ENCODE measurements at regions not wholly inside any gene's neighbourhood (a gene's known extent, or its start where the extent isn't known, plus 50 kb on each side); places are given as distances from the start of the nearest gene placed in this dataset.

DNA sequence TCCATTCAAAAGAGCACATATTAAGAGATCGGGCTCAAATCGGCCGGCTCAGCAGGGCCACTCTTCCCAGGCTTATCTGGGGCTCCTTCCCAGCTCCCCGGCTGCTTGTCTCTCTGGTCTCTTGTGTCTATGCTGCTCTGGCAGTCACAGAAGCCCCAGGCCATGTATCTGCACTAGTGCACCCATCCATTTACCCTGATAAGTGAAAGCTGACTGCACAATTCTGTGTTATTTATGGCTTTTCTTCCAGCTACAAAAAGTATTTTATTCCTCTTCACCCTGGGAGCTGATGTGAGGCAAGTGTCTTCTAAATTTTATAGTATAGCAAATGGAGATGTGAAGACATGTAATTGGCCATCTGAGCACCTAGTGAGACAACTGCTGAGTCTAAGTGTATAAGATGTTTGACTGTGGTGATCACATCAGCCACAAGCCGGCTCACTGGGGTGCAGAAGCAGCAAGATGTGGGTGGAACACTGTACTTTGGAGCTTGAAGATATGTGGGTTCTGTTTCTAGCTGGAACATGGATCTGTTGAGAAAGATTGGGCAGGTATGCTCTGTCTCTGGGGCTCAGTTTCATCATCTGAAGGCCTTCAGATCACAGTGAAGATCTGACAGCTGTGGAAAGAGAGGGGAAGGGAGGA is 78.1 kb upstream of the MPHOSPH6 start:
- H4K91ac ChIP-seq (ENCODE audit: insufficient read depth, low read depth, low read length) = no peak overlapping the region
- no peak overlapping the region for H2BK120ac ChIP-seq (ENCODE audit: low read depth, low read length)
- H2BK20ac ChIP-seq (ENCODE audit: low read depth, low read length) = no peak overlapping the region
- ATAC-seq (ENCODE audit: low read depth) = no peak
- H3K36me3 ChIP-seq (ENCODE audit: control insufficient read depth, insufficient read depth, low read length) = no peaks in the 10 kb centered on the region
- TF ChIP-seq MAFK (IDR thresholded peaks at IDR 0.05; ENCODE audit: low read depth, low read length) (no peak), SMC3 (IDR thresholded peaks at IDR 0.05; ENCODE audit: low read depth, low read length) (no peak), CEBPB (IDR thresholded peaks at IDR 0.05; ENCODE audit: low read depth, low read length) (no peak), MAZ (IDR thresholded peaks at IDR 0.05; ENCODE audit: borderline replicate concordance, low read depth, low read length) (no peak), RAD21 (IDR thresholded peaks at IDR 0.05; ENCODE audit: low read length) (no peak), RFX5 (IDR thresholded peaks at IDR 0.05; ENCODE audit: low read depth, low read length) (no peak)
- TF ChIP-seq, protein P1, sequence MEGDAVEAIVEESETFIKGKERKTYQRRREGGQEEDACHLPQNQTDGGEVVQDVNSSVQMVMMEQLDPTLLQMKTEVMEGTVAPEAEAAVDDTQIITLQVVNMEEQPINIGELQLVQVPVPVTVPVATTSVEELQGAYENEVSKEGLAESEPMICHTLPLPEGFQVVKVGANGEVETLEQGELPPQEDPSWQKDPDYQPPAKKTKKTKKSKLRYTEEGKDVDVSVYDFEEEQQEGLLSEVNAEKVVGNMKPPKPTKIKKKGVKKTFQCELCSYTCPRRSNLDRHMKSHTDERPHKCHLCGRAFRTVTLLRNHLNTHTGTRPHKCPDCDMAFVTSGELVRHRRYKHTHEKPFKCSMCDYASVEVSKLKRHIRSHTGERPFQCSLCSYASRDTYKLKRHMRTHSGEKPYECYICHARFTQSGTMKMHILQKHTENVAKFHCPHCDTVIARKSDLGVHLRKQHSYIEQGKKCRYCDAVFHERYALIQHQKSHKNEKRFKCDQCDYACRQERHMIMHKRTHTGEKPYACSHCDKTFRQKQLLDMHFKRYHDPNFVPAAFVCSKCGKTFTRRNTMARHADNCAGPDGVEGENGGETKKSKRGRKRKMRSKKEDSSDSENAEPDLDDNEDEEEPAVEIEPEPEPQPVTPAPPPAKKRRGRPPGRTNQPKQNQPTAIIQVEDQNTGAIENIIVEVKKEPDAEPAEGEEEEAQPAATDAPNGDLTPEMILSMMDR (conservative IDR thresholded peaks at IDR 0.05; ENCODE audit: low read depth, low read length) = no peak
- no peak overlapping the region for H4K5ac ChIP-seq (ENCODE audit: low read depth, low read length)
- no peak overlapping the region for H2AFZ ChIP-seq (replicated peaks; ENCODE audit: low read length, poor library complexity)
- DNase-seq = no peak
- H4K8ac ChIP-seq (ENCODE audit: low read depth in 2 of 2, low read length in 2 of 2) = no peak overlapping the region
- no peak overlapping the region for H3K23ac ChIP-seq (ENCODE audit: low read depth, low read length)
- no peak overlapping the region for H3K27ac ChIP-seq (ENCODE audit: insufficient read depth, low read length)
- peaks cover 2% of the 10 kb centered on the region; the same call in 1 of the 2 replicates for H3K9me3 ChIP-seq (ENCODE audit: control insufficient read depth, insufficient read depth, low read length)
- POLR2A ChIA-PET (ENCODE audit: unreplicated experiment) = no interaction called here
- in situ Hi-C loops (cut with MboI; ENCODE audit: low sequenced_read_pairs) = no loop called here
- no peak overlapping the region for H2BK15ac ChIP-seq (ENCODE audit: low read depth, low read length)
- no peak overlapping the region for H3K18ac ChIP-seq (ENCODE audit: low read depth, low read length)
- H3K27me3 ChIP-seq (ENCODE audit: control insufficient read depth, insufficient read depth, low read length) = peaks cover 8% of the 10 kb centered on the region
- intact Hi-C loops (cut with micrococcal nuclease) = no loop called here
- no peak overlapping the region for H2AK5ac ChIP-seq (ENCODE audit: low read depth, low read length)
- WGBS, 2 experiments (ENCODE audit: extremely low coverage in 2 of 2, insufficient read length in 1 of 2) = 58% methylated on average over 4 of the region's 5 CpGs; no CpG with 5 or more reads in 1 of the 2 experiments
- no peak overlapping the region for H2BK5ac ChIP-seq (ENCODE audit: low read depth, low read length, poor library complexity, severe bottlenecking)
- no peak overlapping the region for H3K4me3 ChIP-seq (ENCODE audit: insufficient read depth, low read depth, low read length)
- no peaks in the 10 kb centered on the region for H3K9me1 ChIP-seq (ENCODE audit: insufficient read depth, low read length)
- no peak overlapping the region for H3K4ac ChIP-seq (ENCODE audit: low read depth, low read length)
- no peaks in the 10 kb centered on the region for H3K4me1 ChIP-seq (ENCODE audit: control insufficient read depth, insufficient read depth, low read length)
- H4K20me1 ChIP-seq (ENCODE audit: insufficient read depth, low read length) = no peaks in the 10 kb centered on the region
- H3K79me1 ChIP-seq (ENCODE audit: low read depth in 1 of 2, low read length in 2 of 2) = no peaks in the 10 kb centered on the region
- no peak overlapping the region for H3K4me2 ChIP-seq (ENCODE audit: low read depth, low read length)
- H3K14ac ChIP-seq (replicated peaks; ENCODE audit: low read depth, low read length) = no peak overlapping the region
- H2AK9ac ChIP-seq (replicated peaks; ENCODE audit: low read depth, low read length, poor library complexity) = no peak overlapping the region
- H3K56ac ChIP-seq (ENCODE audit: extremely low read depth, insufficient read depth, low read length) = no peak overlapping the region
- H3K9ac ChIP-seq (ENCODE audit: low read depth, low read length) = no peak overlapping the region
- dilution Hi-C loops (cut with HindIII; ENCODE audit: low sequenced_read_pairs, unreplicated experiment) = no loop called here
- CTCF ChIA-PET = interaction anchor here (0.9 kb wide), 2 partner anchors 15 to 16 kb away, joined by 4 read pairs; no protein-coding TSS in a partner anchor
- no TSS peak for BruUV-seq (replicated peaks)
